GM21381 (cell line): ENCODE measurements at regions not wholly inside any gene's neighbourhood (a gene's known extent, or its start where the extent isn't known, plus 50 kb on each side); places are given as distances from the start of the nearest gene placed in this dataset.

Source experiments
- ATAC-seq: cut with Tn5 transposase; IDR thresholded peaks from one replicate; pipeline ENCODE4 v1.9.1; 2021; ENCODE audit warnings: mild to moderate bottlenecking, moderate library complexity; ENCODE audit not compliant: unreplicated experiment

DNA sequence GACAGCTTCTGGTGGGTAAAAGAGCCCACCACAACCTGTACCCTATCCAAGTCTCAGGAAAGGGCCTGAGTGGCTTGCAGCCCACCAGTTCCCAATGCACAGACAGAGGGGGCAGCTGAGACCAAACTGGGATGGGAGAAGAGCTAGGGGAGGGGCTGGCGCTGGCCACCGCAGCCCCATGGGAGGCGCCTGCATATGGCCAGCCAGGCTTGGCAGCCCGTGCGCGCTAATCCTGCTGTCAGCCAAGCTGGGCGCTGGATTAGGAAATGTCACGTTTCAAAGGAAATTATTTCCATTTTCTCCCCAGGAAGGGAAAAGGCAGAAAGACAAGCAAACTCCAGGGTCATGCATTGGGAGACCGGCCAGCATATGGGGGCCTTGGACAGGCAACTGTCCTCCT lies 236.8 kb downstream of the BUD13 start:
- ATAC-seq: no peak

GRCh38 chr11:116535120-116535519 lies 237.7 kb downstream of the BUD13 start:
- no peak for ATAC-seq

DNA sequence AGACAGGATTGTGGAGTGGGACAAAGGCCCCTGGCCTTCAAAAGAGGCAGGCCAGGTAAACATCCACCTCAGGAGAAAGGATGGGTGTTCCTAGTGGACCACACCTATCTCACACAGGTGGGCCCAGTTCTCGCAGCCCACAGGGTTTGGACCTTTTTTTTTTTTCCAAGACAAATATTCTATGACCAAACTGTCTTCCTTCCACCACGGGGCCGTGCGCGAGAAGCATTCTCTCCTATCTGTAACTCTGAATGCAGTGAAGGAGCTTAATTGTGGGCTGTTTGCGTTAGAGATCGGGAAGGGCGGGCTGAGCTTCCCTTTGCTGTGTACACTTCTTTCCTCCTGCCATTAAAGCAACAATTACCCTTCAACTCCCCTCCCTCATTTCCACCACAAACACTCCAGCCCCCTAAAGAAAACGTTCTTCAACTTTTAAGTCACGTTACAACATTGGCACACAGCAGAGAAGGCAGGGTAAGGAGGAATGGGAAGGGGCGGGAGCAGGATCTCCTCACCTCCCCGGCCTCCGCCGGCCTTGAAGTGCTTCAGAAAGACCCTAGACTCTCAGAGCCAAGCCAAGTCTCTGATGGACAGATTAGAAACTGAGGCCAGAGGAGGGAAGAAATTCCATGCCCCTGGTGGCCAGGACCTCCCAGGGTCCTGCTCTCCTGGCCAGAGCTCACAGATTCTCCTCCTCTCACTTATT lies 238.4 kb downstream of the BUD13 start:
- ATAC-seq: no peak

GRCh38 chr11:116533186-116533825 lies 239.5 kb downstream of the BUD13 start:
- no peak for ATAC-seq

DNA sequence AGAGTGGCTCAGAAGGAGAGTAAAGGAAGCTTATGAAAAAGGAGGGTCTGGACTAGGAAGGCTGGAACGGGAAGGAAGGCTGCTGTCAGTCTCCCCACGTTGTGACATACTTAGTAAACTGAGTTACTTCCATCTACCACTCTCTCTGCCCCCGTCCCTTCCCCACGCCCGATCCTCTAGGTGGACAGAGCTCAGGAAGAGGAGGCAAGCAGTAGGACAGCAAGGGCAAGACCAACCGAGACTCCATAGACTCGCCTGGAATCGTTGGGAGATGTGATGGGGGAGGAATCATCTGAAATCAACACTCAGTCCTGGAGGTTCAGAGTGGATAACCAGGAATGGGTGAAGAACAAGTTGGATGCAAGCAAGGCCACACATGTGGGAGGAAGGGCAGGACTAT lies 240.7 kb downstream of the BUD13 start:
- ATAC-seq: no peak

- ATAC-seq: no peak
Measured at GRCh38 chr11:116530705-116531104, 242.1 kb downstream of the BUD13 start.

DNA sequence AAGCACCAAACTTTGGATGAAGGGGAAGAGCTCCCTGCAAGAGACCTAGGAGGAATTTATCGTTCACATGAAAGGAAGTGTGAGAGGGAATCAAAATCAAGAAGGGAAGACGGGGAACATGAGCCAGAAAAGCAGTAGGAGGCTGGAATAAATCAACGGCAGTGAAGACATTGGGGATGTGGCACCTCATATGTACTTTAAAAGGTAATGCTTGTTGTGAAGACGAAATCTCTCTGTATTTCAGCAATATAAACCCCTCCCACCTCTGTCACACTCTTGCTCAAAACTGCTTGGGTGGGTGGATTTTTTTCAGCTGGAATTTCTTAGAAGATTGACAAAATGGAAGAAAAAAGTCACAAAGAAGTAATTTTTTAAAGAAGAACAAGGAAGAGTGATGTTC lies 243.5 kb downstream of the BUD13 start:
- no peak for ATAC-seq

GRCh38 chr11:116527180-116527991 lies 245.4 kb downstream of the BUD13 start:
- ATAC-seq: no peak

GRCh38 chr11:116525961-116526495 lies 246.8 kb downstream of the BUD13 start:
- ATAC-seq: no peak

DNA sequence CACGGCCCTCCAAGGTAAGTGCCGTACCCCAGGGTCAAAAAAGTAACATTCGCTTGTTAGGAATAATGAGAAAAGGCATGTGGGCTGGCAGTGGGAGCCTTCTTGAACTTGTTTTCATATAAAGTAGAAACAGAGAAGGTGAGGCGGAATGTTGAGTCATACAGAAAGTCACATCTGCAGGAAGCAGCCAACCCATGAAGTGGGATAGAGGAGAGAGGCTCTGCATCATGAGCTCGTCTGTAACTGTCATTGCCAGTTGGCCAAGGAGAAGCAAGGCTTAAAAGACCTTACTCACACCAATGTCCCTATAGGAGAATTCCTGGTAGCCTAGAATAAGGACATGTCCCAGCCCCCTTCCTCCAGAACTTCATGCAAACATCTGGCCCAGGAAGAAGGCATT lies 253.3 kb downstream of the BUD13 start:
- no peak for ATAC-seq

- no peak for ATAC-seq
Measured at GRCh38 chr11:116518141-116518540, 254.6 kb downstream of the BUD13 start.

- no peak for ATAC-seq
Measured at GRCh38 chr11:116517584-116517983, 255.2 kb downstream of the BUD13 start.

GRCh38 chr11:116517077-116517476 lies 255.7 kb downstream of the BUD13 start:
- no peak for ATAC-seq

- ATAC-seq: no peak
Measured at GRCh38 chr11:116515664-116516184, 257.1 kb downstream of the BUD13 start.

GRCh38 chr11:116513894-116514293 lies 258.9 kb downstream of the BUD13 start:
- ATAC-seq: no peak

DNA sequence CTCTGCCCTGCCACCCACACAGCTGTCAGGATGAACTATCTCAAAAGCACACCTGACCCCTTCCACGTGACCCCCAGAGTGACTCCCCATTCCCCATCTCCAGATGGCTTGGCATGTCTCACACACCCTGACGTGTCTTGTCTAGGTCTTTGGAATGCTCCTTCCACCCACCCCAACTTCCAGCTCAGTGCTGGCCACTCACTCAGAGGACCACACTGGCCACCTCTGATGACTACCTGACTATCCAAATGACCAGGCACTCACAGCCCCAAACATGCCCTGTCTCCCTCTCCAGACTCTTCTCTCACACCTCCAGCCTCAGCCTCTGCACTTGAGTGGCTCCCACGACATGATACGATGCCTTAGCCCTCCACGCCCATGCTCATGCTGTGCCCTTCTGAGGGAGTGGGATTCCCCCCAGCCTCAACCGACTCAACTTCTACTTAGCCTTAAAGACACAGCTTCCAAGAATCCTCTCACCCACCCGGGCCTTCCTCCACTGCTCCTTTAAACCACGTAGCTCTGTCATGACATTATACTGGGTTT lies 259.4 kb downstream of the BUD13 start:
- no peak for ATAC-seq

GRCh38 chr11:116512841-116513240 lies 259.9 kb downstream of the BUD13 start:
- no peak for ATAC-seq

DNA sequence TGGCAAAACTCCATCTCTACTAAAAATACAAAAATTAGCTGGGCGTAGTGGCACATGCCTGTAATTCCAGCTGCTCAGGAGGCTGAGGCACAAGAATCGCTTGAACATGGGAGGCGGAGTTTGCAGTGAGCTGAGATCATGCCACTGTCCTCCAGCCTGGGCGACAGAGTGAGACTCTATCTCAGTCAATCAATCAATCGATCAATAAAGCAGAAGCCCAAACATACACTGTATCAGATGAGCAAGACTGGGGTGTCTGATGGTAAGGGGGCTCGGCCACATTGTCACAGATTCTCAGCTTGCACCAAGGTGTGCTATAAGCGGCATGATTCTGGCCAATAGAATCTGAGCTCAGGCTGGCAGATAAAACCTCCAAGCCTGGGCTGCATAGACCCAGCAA lies 261.1 kb downstream of the BUD13 start:
- ATAC-seq: no peak

DNA sequence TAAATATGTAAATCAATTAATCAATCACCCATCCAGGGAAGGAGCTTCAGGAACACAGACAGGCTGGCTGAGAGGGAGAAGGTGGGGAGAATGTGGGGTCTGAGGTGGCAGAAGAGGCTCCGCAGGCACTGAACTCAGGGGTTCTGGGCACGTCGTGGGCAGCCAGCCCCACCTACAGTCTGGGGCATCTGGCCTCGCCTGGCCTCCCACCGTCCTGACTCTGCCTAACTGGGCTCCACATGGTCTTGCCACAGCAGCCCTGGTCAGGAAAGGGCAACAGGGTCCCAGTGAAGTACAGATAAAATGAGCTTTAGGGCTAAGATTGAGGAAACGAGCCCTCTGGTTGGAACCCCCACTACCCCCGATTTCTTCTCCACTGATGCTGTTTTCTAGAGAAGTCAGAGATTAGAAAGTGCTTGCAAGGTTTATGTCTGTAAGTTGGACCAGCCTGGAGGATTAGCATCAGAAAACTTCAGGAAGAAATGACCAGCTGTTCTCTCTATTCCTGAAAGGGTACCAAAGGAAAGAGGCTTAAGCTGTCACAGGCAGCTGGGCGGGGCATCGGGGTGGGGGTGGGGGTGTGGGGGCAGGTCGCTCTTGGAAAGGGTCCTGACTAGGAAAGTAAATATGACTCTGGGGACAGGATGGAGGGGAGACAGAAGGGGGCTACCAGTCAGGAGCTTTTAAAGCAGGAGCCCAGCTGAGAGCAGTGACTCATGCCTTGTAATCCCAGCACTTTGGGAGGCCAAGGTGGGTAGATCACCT lies 261.7 kb downstream of the BUD13 start:
- ATAC-seq: no peak

GRCh38 chr11:116510166-116510565 lies 262.6 kb downstream of the BUD13 start:
- no peak for ATAC-seq
